NCI-H526 (cell line): ENCODE measurements at regions not wholly inside any gene's neighbourhood (a gene's known extent, or its start where the extent isn't known, plus 50 kb on each side); places are given as distances from the start of the nearest gene placed in this dataset.

Experiments
- DNase-seq, 2 experiments: peaks; one replicate each; lab custom pipeline; 2025; lab: John Stamatoyannopoulos, UW

- DNase-seq, result peak; percentile 24 to 62
Measured at GRCh38 chr2:56444339-56444738, 260.5 kb downstream of the CCDC85A start.

- DNase-seq, result peak in 1 of 2 experiments; percentile 51
Measured at GRCh38 chr2:56448403-56449001, 264.7 kb downstream of the CCDC85A start.

DNA sequence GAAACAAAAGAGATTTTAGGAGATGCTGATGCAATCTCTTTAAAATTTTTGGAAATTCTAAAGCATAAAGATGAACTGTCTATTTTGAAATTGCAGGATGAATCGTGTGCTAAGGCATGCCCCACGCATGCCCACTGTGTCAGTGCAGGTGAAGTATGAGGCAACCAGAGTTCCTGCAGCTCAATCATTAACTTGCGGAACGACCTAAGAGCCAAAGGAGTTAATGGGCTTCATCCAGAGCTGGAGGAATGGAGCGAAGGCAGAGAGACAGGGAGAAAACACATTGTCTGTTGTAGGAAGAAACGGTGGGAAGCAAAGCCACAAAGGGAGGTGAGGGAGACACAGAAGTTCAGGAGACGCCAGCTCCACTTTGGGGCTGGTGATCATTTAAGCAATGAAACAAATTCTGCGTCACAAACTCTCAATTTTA is 265.2 kb downstream of the CCDC85A start:
- peak; percentile 76 to 85 for DNase-seq

- peak; percentile 33 to 43 for DNase-seq
Measured at GRCh38 chr2:56449449-56449860, 265.7 kb downstream of the CCDC85A start.

- DNase-seq, result no peak
Measured at GRCh38 chr2:56450047-56450446, 266.3 kb downstream of the CCDC85A start.

DNA sequence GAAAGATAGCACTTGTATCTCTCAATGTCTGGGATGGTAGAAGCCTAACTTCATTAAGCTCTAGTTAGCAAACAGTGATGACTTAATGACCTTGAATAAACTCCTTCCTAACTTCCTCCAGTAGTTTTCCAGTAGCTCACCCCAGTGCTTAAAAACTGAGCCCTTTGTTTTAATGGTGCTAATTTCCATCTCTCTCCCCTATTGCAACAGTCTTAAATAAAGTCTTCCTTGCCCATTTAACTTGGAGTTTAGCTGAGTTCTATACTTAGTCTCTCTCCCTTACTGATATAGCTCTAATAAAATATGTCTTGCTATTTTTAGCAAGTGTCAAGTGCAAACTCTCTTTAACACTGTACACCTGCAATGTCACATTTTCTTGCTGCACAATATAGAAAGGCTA is 267.0 kb downstream of the CCDC85A start:
- no peak for DNase-seq

- no peak for DNase-seq
Measured at GRCh38 chr2:56455642-56456041, 271.9 kb downstream of the CCDC85A start.

DNA sequence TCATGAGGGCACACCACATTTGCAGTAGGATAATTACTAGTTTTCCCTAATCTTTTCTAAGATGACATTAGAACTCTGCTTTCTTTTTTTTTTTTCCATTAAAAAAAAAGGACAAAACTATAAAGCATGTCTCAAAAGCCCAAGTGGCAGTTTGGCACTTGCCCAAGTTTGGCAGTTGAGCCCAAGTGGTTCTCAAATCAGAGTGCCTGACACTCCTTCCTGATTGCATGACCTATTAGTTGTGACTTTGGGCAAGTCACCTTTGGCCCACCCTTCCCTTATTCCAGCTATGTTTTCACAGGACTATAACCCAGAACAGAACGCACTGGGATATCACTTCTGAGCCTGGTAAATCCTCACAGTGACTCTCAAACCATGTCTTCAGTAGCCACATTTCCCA is 273.0 kb downstream of the CCDC85A start:
- no peak for DNase-seq

DNA sequence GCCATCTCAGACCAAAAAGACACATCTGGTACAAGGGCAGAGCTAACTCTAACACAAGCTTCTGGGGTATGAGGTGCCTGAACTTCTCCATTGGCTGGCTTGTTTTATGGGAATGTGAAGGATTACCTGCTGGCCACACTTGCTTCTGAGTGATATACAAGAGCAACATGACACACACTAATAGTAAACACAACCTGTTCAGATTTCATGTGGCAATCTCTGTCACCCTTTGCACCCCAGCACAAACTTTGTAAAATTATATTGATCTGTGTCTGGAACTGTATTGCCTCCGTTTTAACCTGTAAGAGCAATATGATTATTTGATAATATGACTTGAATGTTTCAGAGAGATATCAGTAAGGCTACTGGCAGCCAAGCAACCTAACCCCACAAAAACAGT is 276.7 kb downstream of the CCDC85A start:
- DNase-seq, result no peak

- no peak for DNase-seq
Measured at GRCh38 chr2:56464066-56464465, 280.3 kb downstream of the CCDC85A start.

DNA sequence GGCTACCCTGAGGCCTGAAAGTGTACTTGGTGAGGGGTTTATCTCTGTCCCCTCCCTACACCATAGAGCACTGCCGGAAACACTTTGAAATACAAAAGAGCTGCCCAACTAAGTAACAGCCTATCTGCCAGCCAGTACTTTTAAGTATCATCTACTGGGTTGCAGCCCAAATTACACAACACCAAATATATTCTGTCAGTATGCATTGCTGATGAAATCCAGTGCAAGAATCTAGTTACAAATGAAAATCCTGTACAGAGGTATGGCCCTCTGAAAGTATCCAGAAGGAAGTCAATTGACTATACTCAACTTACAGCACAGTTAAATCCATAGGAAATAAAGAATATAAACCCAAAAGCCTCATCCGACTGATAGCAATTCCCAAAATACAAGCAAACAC is 280.8 kb downstream of the CCDC85A start:
- no peak for DNase-seq

GRCh38 chr2:56465491-56465890 is 281.7 kb downstream of the CCDC85A start:
- DNase-seq, result no peak

DNA sequence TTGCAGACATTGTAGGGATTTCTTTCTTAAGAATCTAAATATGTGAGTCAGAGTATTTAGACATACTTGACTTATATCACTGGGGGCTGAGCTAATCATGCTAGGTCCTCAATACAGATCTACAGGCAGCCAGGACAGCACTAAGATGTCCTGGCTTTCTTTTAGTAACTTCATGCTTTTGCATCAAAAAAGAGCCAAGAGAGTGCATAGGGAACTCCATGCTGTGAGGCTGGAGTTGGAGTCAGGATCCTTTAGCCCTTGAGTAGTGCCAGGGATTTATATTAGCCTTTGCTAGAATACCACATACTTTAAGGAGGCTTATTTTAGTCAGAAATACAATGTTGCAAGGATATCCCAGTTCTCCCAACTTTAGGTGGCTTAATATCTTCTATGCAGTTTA is 289.7 kb downstream of the CCDC85A start:
- no peak for DNase-seq

DNA sequence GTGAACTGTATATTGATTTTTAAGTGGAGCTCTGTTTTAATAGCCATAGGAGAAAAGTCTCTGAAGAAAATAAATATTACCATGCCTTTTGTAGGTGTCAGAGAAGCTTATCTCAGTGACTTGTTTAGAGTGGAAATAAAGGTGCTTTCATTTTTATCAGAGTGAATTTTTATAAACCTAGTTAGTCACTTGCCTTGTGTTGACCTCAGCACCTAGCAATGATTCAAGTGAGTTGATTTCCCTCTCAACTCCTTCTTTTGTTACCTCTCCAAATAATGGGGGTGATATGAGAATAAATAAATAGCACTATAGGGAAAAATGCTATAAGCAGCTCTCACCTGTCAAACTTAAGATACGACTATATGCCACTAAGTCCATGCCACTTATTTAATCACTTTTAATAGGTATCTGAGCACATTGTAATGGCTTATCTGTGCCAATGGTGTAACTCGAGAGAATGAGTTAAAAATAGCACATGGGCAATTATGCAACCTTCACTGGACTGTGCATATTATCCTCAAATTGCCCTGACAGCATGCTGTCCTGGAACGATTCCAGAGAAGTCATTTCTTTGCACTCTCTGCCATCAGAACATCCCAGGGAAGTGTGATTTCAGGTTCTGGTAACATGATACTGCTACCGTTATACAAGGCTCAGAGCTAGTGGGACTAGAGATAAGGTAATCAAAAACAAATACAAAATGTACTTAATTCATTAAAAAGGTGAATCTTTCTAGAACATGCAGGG is 290.8 kb downstream of the CCDC85A start:
- DNase-seq, result peak in 1 of 2 experiments; percentile 13

GRCh38 chr2:56475191-56475590 is 291.4 kb downstream of the CCDC85A start:
- DNase-seq, result no peak

- DNase-seq, result no peak
Measured at GRCh38 chr2:56476509-56477071, 292.8 kb downstream of the CCDC85A start.

GRCh38 chr2:56478027-56478426 is 294.2 kb downstream of the CCDC85A start:
- no peak for DNase-seq

- DNase-seq, result no peak
Measured at GRCh38 chr2:56483081-56483480, 299.3 kb downstream of the CCDC85A start.

DNA sequence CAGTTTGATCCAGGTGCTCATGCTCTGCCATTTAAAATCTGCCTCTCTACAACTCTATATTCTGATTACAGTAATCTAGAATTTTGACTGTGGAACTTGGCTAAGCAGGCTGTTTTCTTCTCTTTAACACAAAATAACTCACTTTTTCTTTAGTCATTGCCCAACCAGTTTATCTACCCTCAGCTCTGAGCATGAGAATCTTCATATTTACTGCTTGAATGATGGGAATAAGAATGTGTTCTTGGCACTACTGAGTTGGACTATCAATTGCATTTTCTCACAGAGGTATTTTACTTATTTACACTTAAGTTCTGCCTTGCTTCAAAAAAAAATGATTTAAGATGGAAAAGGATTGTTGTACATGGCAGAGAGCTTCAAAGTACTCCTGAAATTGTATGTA is 301.1 kb downstream of the CCDC85A start:
- DNase-seq, result no peak

DNA sequence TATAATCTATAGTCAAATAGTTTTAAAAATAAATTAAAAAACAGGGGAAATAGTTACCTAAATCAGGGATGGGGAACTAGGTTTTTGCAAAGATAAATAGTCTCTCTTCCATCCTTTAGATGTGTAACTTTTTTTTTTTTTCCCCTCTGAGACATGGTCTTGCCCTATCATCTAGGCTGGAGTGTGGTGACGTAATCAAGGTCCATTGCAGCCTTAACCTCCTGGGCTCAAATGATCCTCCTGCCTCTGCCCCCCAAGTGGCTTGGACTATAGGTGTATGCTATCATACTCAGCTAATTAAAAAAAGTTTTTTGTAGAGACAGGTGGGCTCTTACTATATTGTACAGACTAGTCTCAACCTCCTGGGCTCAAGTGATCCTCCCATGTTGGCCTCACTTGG is 316.5 kb downstream of the CCDC85A start:
- DNase-seq, result no peak

- DNase-seq, result no peak
Measured at GRCh38 chr2:56502616-56503015, 318.8 kb downstream of the CCDC85A start.

DNA sequence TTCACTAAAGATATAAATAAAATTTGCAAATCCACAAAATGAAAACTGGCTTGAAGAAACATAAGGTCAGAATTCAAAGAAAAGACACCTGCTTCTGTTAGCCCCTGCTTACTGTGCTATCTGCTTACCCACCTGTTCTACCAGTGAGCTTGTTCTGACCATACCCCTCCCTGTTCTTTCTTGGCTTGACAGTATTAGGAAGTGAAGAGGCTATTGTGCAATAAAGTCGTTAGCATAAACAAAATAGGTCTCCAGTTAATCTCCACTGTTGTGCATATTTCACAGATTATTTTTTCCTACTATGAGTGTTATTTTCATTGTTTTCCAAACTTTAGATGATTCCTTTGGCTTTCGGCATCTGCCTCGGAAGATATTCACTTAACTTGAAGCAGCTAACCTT is 322.1 kb downstream of the CCDC85A start:
- peak in 1 of 2 experiments; percentile 25 for DNase-seq

GRCh38 chr2:56508662-56509061 is 324.9 kb downstream of the CCDC85A start:
- DNase-seq, result no peak
